GM18505 (cell line): ENCODE measurements at regions not wholly inside any gene's neighbourhood (a gene's known extent, or its start where the extent isn't known, plus 50 kb on each side); places are given as distances from the start of the nearest gene placed in this dataset.
"Not testable (repeated sequence)": the region's sequence is repeated elsewhere in the genome, so short reads cannot be mapped to it uniquely, and the experiment has no call there.

Experiments
- ATAC-seq: cut with Tn5 transposase; IDR thresholded peaks from one replicate; pipeline ENCODE4 v1.9.1; 2021; ENCODE audit not compliant: unreplicated experiment
- POLR2A ChIP-seq: IDR thresholded peaks from 4 replicates; pipeline ENCODE4 v1.6.1; 2011; ENCODE audit warnings: borderline replicate concordance; ENCODE audit not compliant: insufficient read depth, insufficient read length; ENCODE audit errors: extremely low read depth

DNA sequence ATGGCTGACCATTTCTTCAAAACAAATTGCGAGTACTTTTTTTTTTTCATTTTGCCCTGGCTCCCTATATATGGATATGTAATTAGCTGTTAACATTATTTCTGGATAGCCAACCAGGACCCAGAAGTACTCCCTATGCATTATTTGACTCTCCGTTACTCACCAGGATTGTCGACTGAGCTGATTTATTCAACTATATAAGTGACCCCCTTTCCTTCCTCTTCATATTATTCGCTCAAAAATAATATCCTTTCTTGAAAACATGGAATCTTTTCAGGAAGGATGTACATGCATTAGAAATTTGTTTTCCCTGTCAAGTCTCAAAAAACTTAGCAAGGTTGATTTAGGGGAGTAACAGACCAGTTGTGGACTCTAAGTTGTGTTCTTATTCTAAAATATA, 114.1 kb upstream of the KLHL4 start:
- no peak for ATAC-seq
- no peak for TF ChIP-seq POLR2A

DNA sequence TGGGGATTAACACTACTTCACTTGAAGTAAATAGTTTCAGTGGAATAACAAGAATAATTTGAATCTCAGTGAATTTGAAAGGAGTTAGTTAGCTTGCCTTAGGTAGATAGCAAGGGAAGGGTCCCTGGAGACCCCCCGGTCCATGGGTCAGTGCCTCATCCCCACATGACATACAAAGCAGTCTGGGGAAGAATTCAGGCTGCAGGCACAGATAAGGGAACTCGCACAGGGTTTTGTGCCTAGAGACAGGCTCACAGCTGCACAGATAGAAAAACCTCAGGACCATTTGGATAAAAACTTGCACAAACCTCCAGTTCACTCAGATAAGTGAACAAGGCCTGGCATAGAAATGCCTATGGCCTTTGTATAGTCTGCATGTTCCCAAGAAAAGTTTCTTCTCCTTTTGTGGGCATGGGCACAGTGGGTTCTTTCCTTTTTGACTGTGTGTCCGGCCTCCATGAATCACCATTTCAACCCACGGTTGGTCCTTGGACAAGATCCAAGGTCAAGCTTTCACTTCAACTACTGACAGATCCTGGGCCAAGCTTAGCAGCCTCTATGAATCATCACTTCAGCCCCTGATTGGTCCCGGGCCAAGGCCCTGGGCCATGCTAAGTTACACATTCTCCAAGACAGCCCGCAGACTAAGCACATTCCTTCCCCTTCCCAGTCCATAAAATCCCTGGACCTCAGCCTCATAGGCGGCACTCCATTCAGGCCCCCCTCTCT, 108.3 kb upstream of the KLHL4 start:
- ATAC-seq: no peak
- no peak for TF ChIP-seq POLR2A

DNA sequence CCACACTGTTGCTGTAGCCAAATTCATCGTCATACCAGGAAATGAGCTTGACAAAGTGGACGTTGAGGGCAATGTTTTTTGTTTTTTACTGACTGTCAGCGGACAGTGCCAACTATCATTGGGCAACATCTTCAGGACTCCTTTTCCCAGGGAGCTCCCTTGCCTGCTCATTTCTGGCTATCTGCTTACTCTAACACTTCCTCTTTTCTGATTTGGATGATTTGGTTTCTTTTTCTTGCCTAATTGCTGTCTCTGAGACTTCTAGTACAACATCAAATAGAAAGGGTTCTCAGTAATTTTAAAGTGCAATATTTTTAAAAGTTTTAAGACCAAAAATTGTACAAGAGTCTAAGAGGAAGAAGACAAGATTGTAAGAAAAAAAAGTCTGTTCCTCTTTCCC, 92.0 kb upstream of the KLHL4 start:
- ATAC-seq: no peak

DNA sequence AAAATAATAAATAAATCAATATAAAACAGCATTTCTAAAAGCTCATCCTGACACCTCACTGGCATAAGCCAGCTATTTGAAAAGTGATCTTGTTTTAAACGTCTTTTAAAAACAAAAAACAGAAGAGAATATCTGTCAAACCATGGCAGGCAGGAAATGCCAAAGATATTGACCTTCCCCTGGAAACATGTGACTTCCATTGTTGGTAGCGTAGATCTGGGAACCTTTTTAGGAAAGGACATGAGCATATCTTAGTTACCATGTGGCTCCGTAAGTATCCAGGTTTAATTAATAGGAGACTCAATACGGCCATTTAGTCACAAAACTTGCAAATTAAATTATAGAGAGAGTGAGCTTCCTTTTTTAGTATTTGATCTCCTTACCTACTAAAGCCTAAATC, 83.0 kb upstream of the KLHL4 start:
- no peak for ATAC-seq
- TF ChIP-seq POLR2A: no peak

More for the DNA sequence above, 92.0 kb upstream of the KLHL4 start:
- TF ChIP-seq POLR2A: no peak

DNA sequence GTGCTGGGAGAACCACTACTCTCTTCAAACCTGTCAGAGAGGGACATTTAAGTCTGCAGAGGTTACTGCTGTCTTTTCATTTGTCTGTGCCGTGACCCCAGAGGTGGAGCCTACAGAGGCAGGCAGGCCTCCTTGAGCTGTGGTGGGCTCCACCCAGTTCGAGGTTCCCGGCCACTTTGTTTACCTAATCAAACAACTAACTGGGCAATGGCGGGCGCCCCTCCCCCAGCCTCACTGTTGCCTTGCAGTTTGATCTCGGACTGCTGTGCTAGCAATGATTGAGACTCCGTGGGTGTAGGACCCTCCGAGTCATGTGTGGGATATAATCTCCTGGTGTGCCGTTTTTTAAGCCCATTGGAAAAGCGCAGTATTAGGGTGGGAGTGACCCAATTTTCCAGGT, 69.0 kb upstream of the KLHL4 start:
- not testable (repeated sequence) for ATAC-seq

DNA sequence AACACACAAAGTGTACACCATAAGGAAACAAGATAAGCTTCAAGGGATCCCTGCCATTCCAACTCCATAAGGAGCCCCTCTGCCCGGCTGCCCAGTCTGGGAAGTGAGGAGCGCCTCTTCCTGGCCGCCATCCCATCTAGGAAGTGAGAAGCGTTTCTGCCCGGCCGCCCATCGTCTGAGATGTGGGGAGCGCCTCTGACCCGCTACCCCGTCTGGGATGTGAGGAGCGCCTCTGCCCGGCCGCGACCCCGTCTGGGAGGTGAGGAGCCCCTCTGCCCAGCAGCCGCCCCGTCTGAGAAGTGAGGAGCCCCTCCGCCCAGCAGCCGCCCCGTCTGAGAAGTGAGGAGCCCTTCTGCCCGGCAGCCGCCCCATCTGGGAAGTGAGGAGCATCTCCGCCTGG, 51.8 kb upstream of the KLHL4 start:
- not testable (repeated sequence) for ATAC-seq
